Fibroblast of pulmonary artery (primary cell): ENCODE measurements at regions not wholly inside any gene's neighbourhood (a gene's known extent, or its start where the extent isn't known, plus 50 kb on each side); places are given as distances from the start of the nearest gene placed in this dataset.

Experiments used
- DNase-seq: peaks from one replicate; pipeline ENCODE4 v3.0.0-alpha.2; 2010; ENCODE audit warnings: low read depth
- H3K4me3 ChIP-seq: replicated peaks from 2 replicates; pipeline ENCODE4 v1.5.1; 2011; ENCODE audit warnings: low read depth, mild to moderate bottlenecking, control low read depth, low read length, moderate library complexity
- CTCF ChIP-seq: IDR thresholded peaks from 2 replicates; pipeline ENCODE4 v1.5.1; 2011; ENCODE audit warnings: mild to moderate bottlenecking, control low read depth, low read length, inconsistent platforms; ENCODE audit errors: missing control alignments

DNA sequence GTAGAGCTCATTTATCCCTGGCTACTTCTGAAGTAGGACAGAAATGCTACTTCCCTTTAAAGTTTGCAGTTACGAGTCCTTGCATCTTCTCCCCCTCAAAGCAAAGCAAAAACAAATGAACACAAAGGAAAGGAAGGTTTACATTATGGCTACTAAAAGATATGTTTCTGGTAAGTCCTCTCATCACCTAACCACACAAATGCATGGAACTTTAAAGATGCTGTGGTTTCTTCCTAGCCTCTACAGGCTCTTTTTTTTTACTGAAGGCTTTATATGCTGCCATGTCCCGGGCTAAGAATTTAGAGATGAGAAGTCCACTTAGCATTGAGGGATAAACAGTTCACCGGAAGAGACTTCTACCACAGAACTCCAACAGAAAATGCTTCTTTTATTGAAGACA is 291.2 kb downstream of the SS18 start:
- no peak for TF ChIP-seq CTCF
- H3K4me3 ChIP-seq: no peak overlapping the region

DNA sequence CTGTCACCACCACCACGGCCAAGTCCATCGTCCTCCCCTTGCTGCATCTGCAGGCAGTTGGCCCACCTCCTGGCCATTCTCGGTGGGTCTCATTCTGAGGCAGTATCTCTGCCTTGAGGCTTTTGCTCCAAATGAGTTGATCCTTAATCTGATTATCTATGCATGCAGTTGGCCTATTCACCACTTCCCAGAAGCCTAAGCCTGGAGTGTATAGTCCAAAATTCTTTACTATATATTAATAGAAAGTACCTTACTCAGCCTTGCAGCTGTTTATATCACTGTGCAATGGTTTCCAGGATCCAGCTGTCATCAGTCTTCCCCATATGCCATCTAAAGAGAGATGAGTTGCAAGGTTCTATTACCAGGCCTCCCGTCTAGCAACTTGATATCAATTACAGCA is 292.4 kb downstream of the SS18 start:
- H3K4me3 ChIP-seq: no peak overlapping the region
- no peak for TF ChIP-seq CTCF
- no peak for DNase-seq

More for the DNA sequence above, 291.2 kb downstream of the SS18 start:
- DNase-seq: no peak

- no peak overlapping the region for H3K4me3 ChIP-seq
- no peak for TF ChIP-seq CTCF
- DNase-seq: no peak
These were observed 295.2 kb downstream of the SS18 start for GRCh38 chr18:25795213-25795612.

- DNase-seq: no peak
- no peak for TF ChIP-seq CTCF
- H3K4me3 ChIP-seq: no peak overlapping the region
These were observed 303.1 kb downstream of the SS18 start for GRCh38 chr18:25787276-25787675.

DNA sequence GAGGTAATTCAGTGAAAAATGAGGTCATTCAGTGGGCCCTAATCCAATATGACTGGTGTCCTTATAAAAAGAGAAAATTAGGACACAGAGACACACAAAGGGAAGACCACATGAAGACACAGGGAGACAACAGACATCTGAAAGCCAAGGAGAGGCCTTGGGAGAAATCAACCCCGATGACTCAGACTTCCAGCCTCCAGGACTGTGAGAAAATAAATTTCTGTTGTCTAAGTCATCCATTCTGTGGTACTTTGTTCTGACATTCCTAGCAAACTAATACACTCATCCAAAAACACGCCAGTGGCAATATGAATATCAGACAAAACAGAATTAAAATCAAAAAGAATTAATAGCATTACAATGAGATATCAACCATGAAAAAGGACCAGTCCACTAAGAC is 303.7 kb downstream of the SS18 start:
- TF ChIP-seq CTCF: no peak
- DNase-seq: peak; percentile 58
- H3K4me3 ChIP-seq: no peak overlapping the region

DNA sequence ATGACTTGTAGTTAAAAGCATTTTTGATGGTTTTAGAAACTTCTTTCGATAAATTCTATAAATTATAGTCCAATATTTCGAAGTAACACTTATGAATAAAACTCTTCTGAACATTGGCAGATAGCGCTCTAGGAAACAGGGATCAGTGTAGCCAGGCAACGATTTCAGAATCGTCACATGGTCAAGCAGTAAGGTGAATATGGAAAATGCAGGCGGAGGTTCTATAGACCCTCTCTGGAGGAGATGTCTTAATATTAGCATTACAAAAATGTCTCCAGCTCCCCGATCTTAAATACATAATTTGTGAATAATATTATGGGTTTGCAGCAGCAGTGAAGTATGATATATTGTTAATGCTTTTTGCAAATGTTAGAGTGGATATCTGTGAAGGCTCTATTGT is 310.3 kb downstream of the SS18 start:
- TF ChIP-seq CTCF: no peak
- DNase-seq: no peak
- H3K4me3 ChIP-seq: no peak overlapping the region

GRCh38 chr18:25771796-25772195 is 318.6 kb downstream of the SS18 start:
- H3K4me3 ChIP-seq: no peak overlapping the region
- no peak for DNase-seq
- no peak for TF ChIP-seq CTCF
